ENCODE measurements at regions not wholly inside any gene's neighbourhood (a gene's known extent, or its start where the extent isn't known, plus 50 kb on each side); places are given as distances from the start of the nearest gene placed in this dataset.

GRCh38 chr9:101858026-101858425, 119.6 kb upstream of the GRIN3A start:
- DNase-seq (ENCODE audit: low read depth in 1 of 2, low spot score in 2 of 2) (no peak), FAIRE-seq (no peak)
- no peak overlapping the region for H2AK5ac ChIP-seq (ENCODE audit: low read depth, low read length)
- no peak overlapping the region for H4K5ac ChIP-seq (ENCODE audit: insufficient read length, low read depth, low read length)
- H3K27ac ChIP-seq (ENCODE audit: low read depth, low read length) = no peak overlapping the region
- H2BK12ac ChIP-seq (ENCODE audit: low read depth, low read length) = no peak overlapping the region
- no peak overlapping the region for H2BK5ac ChIP-seq (ENCODE audit: low read depth, low read length)
- no peaks in the 10 kb centered on the region for H4K20me1 ChIP-seq (replicated peaks in 1 of 2; ENCODE audit: control insufficient read depth in 1 of 2, insufficient read depth in 2 of 2, low read length in 2 of 2)
- 89% methylated on average over 5 of the region's 5 CpGs; no CpG with 5 or more reads in 1 of the 2 experiments for whole genome bisulfite sequencing, 2 experiments (ENCODE audit: extremely low coverage in 1 of 2, insufficient coverage in 1 of 2, insufficient read length in 1 of 2, insufficient replicate concordance in 2 of 2, low coverage in 1 of 2, low lambda C conversion rate in 2 of 2, missing lambda C conversion rate in 1 of 2)
- POLR2A ChIA-PET (ENCODE audit: partially characterized antibody) = no interaction called here
- H3K14ac ChIP-seq (ENCODE audit: insufficient read length) = no peak overlapping the region
- no peak overlapping the region for H4K91ac ChIP-seq (replicated peaks; ENCODE audit: insufficient read length, low read length)
- H3K4me1 ChIP-seq (replicated peaks in 1 of 4; ENCODE audit: control insufficient read depth in 3 of 4, insufficient read depth in 4 of 4, low read length in 3 of 4) = no peaks in the 10 kb centered on the region; a peak in 1 of 7 replicates
- no peaks in the 10 kb centered on the region for H3K36me3 ChIP-seq (ENCODE audit: control insufficient read depth in 2 of 4, insufficient read depth in 4 of 4, low read length in 3 of 4)
- no peaks in the 10 kb centered on the region for H3K79me1 ChIP-seq (ENCODE audit: low read depth, low read length)
- no peak overlapping the region for H3K56ac ChIP-seq (replicated peaks; ENCODE audit: insufficient read length, low read depth, low read length)
- H3K18ac ChIP-seq (ENCODE audit: extremely low read depth, low read length) = no peak overlapping the region
- H3K23me2 ChIP-seq (ENCODE audit: low read depth, low read length) = no peaks in the 10 kb centered on the region
- H2BK20ac ChIP-seq (ENCODE audit: low read length) = no peak overlapping the region
- no peaks in the 10 kb centered on the region for H3K79me2 ChIP-seq (ENCODE audit: control insufficient read depth in 1 of 2, insufficient read depth in 2 of 2, low read length in 2 of 2)
- H3K4me3 ChIP-seq (ENCODE audit: extremely low read depth in 1 of 4, insufficient read depth in 2 of 4, low read depth in 3 of 4, low read length in 4 of 4) = no peak overlapping the region
- H4K8ac ChIP-seq (ENCODE audit: extremely low read depth, insufficient read depth, low read length) = no peak overlapping the region
- no peak overlapping the region for H3K9ac ChIP-seq (replicated peaks in 1 of 4; ENCODE audit: extremely low read depth in 1 of 4, low read depth in 3 of 4, low read length in 3 of 4)
- H2BK15ac ChIP-seq (ENCODE audit: low read length) = no peak overlapping the region
- H2BK120ac ChIP-seq (replicated peaks; ENCODE audit: low read depth, low read length) = no peak overlapping the region
- CTCF ChIA-PET (ENCODE audit: partially characterized antibody) = no interaction called here
- H3K23ac ChIP-seq (ENCODE audit: insufficient read length) = no peak overlapping the region
- no peak overlapping the region for H3K4me2 ChIP-seq (ENCODE audit: insufficient read depth in 1 of 2, low read depth in 2 of 2, low read length in 2 of 2)
- H3K27me3 ChIP-seq (replicated peaks in 1 of 4; ENCODE audit: control insufficient read depth in 3 of 4, extremely low read depth in 1 of 4, insufficient read depth in 3 of 4, low read length in 3 of 4) = no peaks in the 10 kb centered on the region
- no peaks in the 10 kb centered on the region for H3K9me3 ChIP-seq (ENCODE audit: insufficient read depth in 2 of 2, low read depth in 1 of 2, low read length in 1 of 2)
- no peak overlapping the region for H3K4ac ChIP-seq (replicated peaks; ENCODE audit: insufficient read length, low read depth, low read length)
- H2AFZ ChIP-seq (ENCODE audit: low read length) = no peak overlapping the region
- no peak for TF ChIP-seq SAP30 (IDR thresholded peaks at IDR 0.05; ENCODE audit: insufficient read depth, insufficient replicate concordance, low read length)
- no peak for TF ChIP-seq KDM4A (IDR thresholded peaks at IDR 0.05; ENCODE audit: low read depth, low read length, severe bottlenecking)
- no peak for TF ChIP-seq JUND (IDR thresholded peaks at IDR 0.05; ENCODE audit: low read length)
- TF ChIP-seq SIN3A (conservative IDR thresholded peaks at IDR 0.05 in 1 of 2, IDR thresholded peaks at IDR 0.05 in 1 of 2; ENCODE audit: low read depth in 1 of 2, low read length in 2 of 2) = no peak
- TF ChIP-seq TCF12 (IDR thresholded peaks at IDR 0.05; ENCODE audit: low read depth, low read length) = no peak
- no peak for TF ChIP-seq SRF (IDR thresholded peaks at IDR 0.05; ENCODE audit: low read depth, low read length)
- TF ChIP-seq POU5F1 (IDR thresholded peaks at IDR 0.05; ENCODE audit: low read depth, low read length) = no peak
- TF ChIP-seq TAF7 (optimal IDR thresholded peaks at IDR 0.05; ENCODE audit: borderline replicate concordance, low read depth, low read length) = no peak
- TF ChIP-seq SIRT6 (IDR thresholded peaks at IDR 0.05; ENCODE audit: low read length) = no peak
- no peak for TF ChIP-seq CTCF (IDR thresholded peaks at IDR 0.05; ENCODE audit: control extremely low read depth in 1 of 3, insufficient read depth in 1 of 3, low read depth in 1 of 3, low read length in 3 of 3)
- TF ChIP-seq EGR1 (IDR thresholded peaks at IDR 0.05; ENCODE audit: borderline replicate concordance, low read depth, low read length) = no peak
- TF ChIP-seq YY1 (IDR thresholded peaks at IDR 0.05; ENCODE audit: low read depth, low read length) = no peak
- TF ChIP-seq HDAC2 (IDR thresholded peaks at IDR 0.05; ENCODE audit: borderline replicate concordance in 1 of 2, low read depth in 2 of 2, low read length in 2 of 2) = no peak

Data from H1 (cell line).